A549 (cell line): ENCODE measurements at regions not wholly inside any gene's neighbourhood (a gene's known extent, or its start where the extent isn't known, plus 50 kb on each side); places are given as distances from the start of the nearest gene placed in this dataset.

ENCODE experiments used
- ATAC-seq, 2 experiments: fragments of 200-7000 bp in 1 of 2; fragments of >200 bp in 1 of 2; cut with Nextera tagmentation in 1 of 2; cut with Tn5 transposase in 1 of 2; 3 replicates each; pipeline versions ENCODE4 v1.8.0 to v1.9.1; 2018 to 2020; ENCODE audit warnings: mild to moderate bottlenecking in 1 of 2, moderate library complexity in 1 of 2
- CTCF ChIA-PET: fragments of 300-600 bp; sonication (Branson Sonifier 250); formaldehyde crosslinking; extraction: SDS; loops from one replicate; lab custom pipeline; 2021; ENCODE audit warnings: antibody characterized with exemption, inconsistent platforms; lab: Yijun Ruan, JAX
- POLR2A ChIA-PET: fragments of 350-600 bp; formaldehyde crosslinking; extraction: SDS; loops from one replicate; lab custom pipeline; 2021; ENCODE audit warnings: antibody characterized with exemption, inconsistent platforms; lab: Yijun Ruan, JAX
- DNase-seq, 2 experiments: peaks; one replicate each; pipeline versions ENCODE4 v3.0.0 to v3.0.0-alpha.2; 2011 to 2016; ENCODE audit warnings: low read depth in 1 of 2, low spot score in 1 of 2
- FAIRE-seq: peaks from 2 replicates; lab custom pipeline; 2011; peaks lifted over from hg19 to GRCh38; lab: Jason Lieb, UNC
- H3K27ac ChIP-seq, 2 experiments: fragments of >200 bp; sonication (Bioruptor Twin); formaldehyde crosslinking; 3 replicates each; pipeline ENCODE4 v1.5.1; 2016 to 2017
- H3K4me1 ChIP-seq: fragments of >200 bp; sonication (Bioruptor Twin); formaldehyde crosslinking; 3 replicates; pipeline ENCODE4 v1.6.1; 2016
- H3K4me2 ChIP-seq: fragments of >200 bp; sonication (Bioruptor Twin); formaldehyde crosslinking; 3 replicates; pipeline ENCODE4 v1.6.1; 2016
- H3K4me3 ChIP-seq: fragments of >200 bp; sonication (Bioruptor Twin); formaldehyde crosslinking; 3 replicates; pipeline ENCODE4 v1.5.1; 2016
- H3K9me3 ChIP-seq: fragments of >200 bp; sonication (Bioruptor Twin); formaldehyde crosslinking; 3 replicates; pipeline ENCODE4 v1.6.1; 2016
- CBX2 ChIP-seq: fragments of 200-600 bp; sonication (generic); IDR thresholded peaks from 2 replicates; pipeline ENCODE4 v1.6.1; 2016; ENCODE audit warnings: low read depth, mild to moderate bottlenecking, borderline replicate concordance
- CBX8 ChIP-seq: fragments of 200-600 bp; sonication (generic); IDR thresholded peaks from 2 replicates; pipeline ENCODE4 v1.6.1; 2016
- CEBPB ChIP-seq, 2 experiments: fragments of >200 bp in 1 of 2; sonication (Bioruptor Twin) in 1 of 2; formaldehyde crosslinking in 1 of 2; IDR thresholded peaks; 2 replicates each; pipeline ENCODE4 v1.6.1; 2012 to 2016
- CHD2 ChIP-seq: fragments of 150-350 bp; IDR thresholded peaks from 2 replicates; pipeline ENCODE4 v1.6.1; 2014; ENCODE audit warnings: low read length; ENCODE audit not compliant: partially characterized antibody
- EHMT2 ChIP-seq: fragments of 200-600 bp; sonication (generic); IDR thresholded peaks from 2 replicates; pipeline ENCODE4 v1.6.1; 2016; ENCODE audit warnings: antibody characterized with exemption, low read depth, mild to moderate bottlenecking, moderate library complexity
- EP300 ChIP-seq, 2 experiments: fragments of >200 bp; sonication (Bioruptor Twin); formaldehyde crosslinking; IDR thresholded peaks; 2 replicates in 1 of 2; 3 replicates in 1 of 2; pipeline ENCODE4 v1.6.1; 2016 to 2017
- ESRRA ChIP-seq: fragments of 150-350 bp; IDR thresholded peaks from 2 replicates; pipeline ENCODE4 v1.6.1; 2014; ENCODE audit warnings: mild to moderate bottlenecking, low read length, borderline replicate concordance
- FOSB ChIP-seq: fragments of 250-450 bp; sonication (Bioruptor Pico); IDR thresholded peaks from 2 replicates; pipeline ENCODE4 v1.5.0; 2020; ENCODE audit warnings: mild to moderate bottlenecking, moderate library complexity
- HDAC2 ChIP-seq: fragments of 200-600 bp; sonication (generic); IDR thresholded peaks from 2 replicates; pipeline ENCODE4 v1.6.1; 2016
- HOXB5 ChIP-seq: fragments of 250-450 bp; sonication (Bioruptor Pico); IDR thresholded peaks from 2 replicates; pipeline ENCODE4 v1.5.0; 2020; ENCODE audit warnings: mild to moderate bottlenecking, moderate library complexity
- JUN ChIP-seq, 2 experiments: fragments of >200 bp; sonication (Bioruptor Twin); formaldehyde crosslinking; IDR thresholded peaks; 2 replicates in 1 of 2; 3 replicates in 1 of 2; pipeline ENCODE4 v1.6.1; 2016 to 2017
- KDM5A ChIP-seq: fragments of 200-600 bp; sonication (generic); IDR thresholded peaks from 2 replicates; pipeline ENCODE4 v1.6.1; 2016; ENCODE audit warnings: antibody characterized with exemption, mild to moderate bottlenecking
- MAZ ChIP-seq: fragments of 150-350 bp; IDR thresholded peaks from 2 replicates; pipeline ENCODE4 v1.6.1; 2014; ENCODE audit warnings: antibody characterized with exemption, low read depth, low read length, borderline replicate concordance
- NR3C1 ChIP-seq: fragments of >200 bp; sonication (Bioruptor Twin); formaldehyde crosslinking; IDR thresholded peaks from 3 replicates; pipeline ENCODE4 v1.6.1; 2017
- POLR2AphosphoS2 ChIP-seq: conservative IDR thresholded peaks from 2 replicates; pipeline ENCODE4 v1.6.1; 2012; ENCODE audit warnings: low read length, improper control_type of control experiment, inconsistent platforms
- RCOR1 ChIP-seq: fragments of 150-350 bp; IDR thresholded peaks from 2 replicates; pipeline ENCODE4 v1.6.1; 2014; ENCODE audit warnings: antibody characterized with exemption, low read length, low read depth
- RFX5 ChIP-seq: fragments of 450-650 bp; IDR thresholded peaks from 2 replicates; pipeline ENCODE4 v1.7.1; 2014; ENCODE audit warnings: antibody characterized with exemption, mild to moderate bottlenecking, moderate library complexity
- SMC3 ChIP-seq: fragments of >200 bp; sonication (Bioruptor Twin); formaldehyde crosslinking; IDR thresholded peaks from 3 replicates; pipeline ENCODE4 v1.6.1; 2018; ENCODE audit warnings: inconsistent platforms
- TFCP2L1 ChIP-seq: fragments of 250-450 bp; sonication (Bioruptor Pico); IDR thresholded peaks from 2 replicates; pipeline ENCODE4 v1.5.0; 2021; ENCODE audit warnings: mild to moderate bottlenecking
- TP53 ChIP-seq: fragments of 250-450 bp; sonication (Bioruptor Pico); IDR thresholded peaks from 2 replicates; pipeline ENCODE4 v1.5.0; 2021; ENCODE audit warnings: mild to moderate bottlenecking, moderate library complexity
- ZFP36 ChIP-seq: fragments of 450-650 bp; IDR thresholded peaks from 2 replicates; pipeline ENCODE4 v1.6.1; 2014; ENCODE audit warnings: borderline replicate concordance; ENCODE audit not compliant: partially characterized antibody
- ZSCAN20 ChIP-seq: fragments of 250-450 bp; sonication (Bioruptor Pico); IDR thresholded peaks from 2 replicates; pipeline ENCODE4 v1.8.0; 2022; ENCODE audit warnings: mild to moderate bottlenecking, moderate library complexity
- WGBS: methylation state at CpG from one replicate; pipeline ENCODE4 v1.1.6; 2017; ENCODE audit errors: missing lambda C conversion rate; 5-methylcytosine and 5-hydroxymethylcytosine counted together
- TF ChIP-seq, protein P1 (sequence below): fragments of 250-450 bp; sonication (Bioruptor Pico); IDR thresholded peaks from 2 replicates; pipeline ENCODE4 v1.5.0; 2020; ENCODE audit warnings: low read depth, mild to moderate bottlenecking, moderate library complexity
- TF ChIP-seq, protein P2 (sequence below): fragments of >200 bp; sonication (Bioruptor Twin); formaldehyde crosslinking; IDR thresholded peaks from 3 replicates; pipeline ENCODE4 v1.5.1; 2016
- TF ChIP-seq, protein P3 (sequence below): IDR thresholded peaks from 2 replicates; pipeline ENCODE4 v1.6.1; 2012
- TF ChIP-seq, protein P4 (sequence below): IDR thresholded peaks from 2 replicates; pipeline ENCODE4 v1.6.1; 2012

GRCh38 chr18:1884623-1885022 is 686.7 kb downstream of the METTL4 start:
- ATAC-seq (no peak), DNase-seq (no peak), FAIRE-seq (no peak)
- H3K4me1 ChIP-seq: no peaks in the 10 kb centered on the region
- WGBS: 5% methylated on average over 4 of the region's 4 CpGs
- no peaks in the 10 kb centered on the region for H3K9me3 ChIP-seq
- no peak overlapping the region for H3K4me2 ChIP-seq
- no peak overlapping the region for H3K27ac ChIP-seq
- ChIA-PET CTCF (no interaction called here), POLR2A (no interaction called here)
- TF ChIP-seq CEBPB (IDR thresholded peaks at IDR 0.05): no peak
- TF ChIP-seq ZSCAN20 (CRISPR knock-in tag): no peak
- no peak for TF ChIP-seq KDM5A
- TF ChIP-seq, protein P1, sequence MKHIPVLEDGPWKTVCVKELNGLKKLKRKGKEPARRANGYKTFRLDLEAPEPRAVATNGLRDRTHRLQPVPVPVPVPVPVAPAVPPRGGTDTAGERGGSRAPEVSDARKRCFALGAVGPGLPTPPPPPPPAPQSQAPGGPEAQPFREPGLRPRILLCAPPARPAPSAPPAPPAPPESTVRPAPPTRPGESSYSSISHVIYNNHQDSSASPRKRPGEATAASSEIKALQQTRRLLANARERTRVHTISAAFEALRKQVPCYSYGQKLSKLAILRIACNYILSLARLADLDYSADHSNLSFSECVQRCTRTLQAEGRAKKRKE (CRISPR knock-in tag): no peak
- no peak for TF ChIP-seq NR3C1
- TF ChIP-seq CBX8: no peak
- no peak for TF ChIP-seq EP300 (IDR thresholded peaks at IDR 0.05)
- no peak overlapping the region for H3K4me3 ChIP-seq

DNA sequence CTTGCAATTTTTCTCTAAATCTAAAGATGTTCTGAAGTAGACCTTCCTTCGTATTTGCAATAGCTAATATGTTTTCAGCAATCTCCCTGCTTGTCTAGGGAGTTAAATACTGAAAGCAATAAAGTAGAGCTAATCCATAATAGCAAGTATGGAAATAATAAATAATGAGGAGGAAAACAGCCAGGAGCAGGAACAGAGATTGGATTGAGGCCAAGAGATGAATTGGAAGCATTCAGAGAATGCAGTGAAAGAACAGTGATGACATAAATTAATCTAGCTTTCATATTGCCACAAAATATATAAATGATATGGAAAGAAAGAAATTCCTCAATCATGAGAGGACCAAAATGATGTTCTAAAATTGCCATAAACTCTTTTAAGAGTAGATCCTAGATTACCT is 679.7 kb downstream of the METTL4 start:
- no peak for TF ChIP-seq MAZ
- TF ChIP-seq, protein P2, sequence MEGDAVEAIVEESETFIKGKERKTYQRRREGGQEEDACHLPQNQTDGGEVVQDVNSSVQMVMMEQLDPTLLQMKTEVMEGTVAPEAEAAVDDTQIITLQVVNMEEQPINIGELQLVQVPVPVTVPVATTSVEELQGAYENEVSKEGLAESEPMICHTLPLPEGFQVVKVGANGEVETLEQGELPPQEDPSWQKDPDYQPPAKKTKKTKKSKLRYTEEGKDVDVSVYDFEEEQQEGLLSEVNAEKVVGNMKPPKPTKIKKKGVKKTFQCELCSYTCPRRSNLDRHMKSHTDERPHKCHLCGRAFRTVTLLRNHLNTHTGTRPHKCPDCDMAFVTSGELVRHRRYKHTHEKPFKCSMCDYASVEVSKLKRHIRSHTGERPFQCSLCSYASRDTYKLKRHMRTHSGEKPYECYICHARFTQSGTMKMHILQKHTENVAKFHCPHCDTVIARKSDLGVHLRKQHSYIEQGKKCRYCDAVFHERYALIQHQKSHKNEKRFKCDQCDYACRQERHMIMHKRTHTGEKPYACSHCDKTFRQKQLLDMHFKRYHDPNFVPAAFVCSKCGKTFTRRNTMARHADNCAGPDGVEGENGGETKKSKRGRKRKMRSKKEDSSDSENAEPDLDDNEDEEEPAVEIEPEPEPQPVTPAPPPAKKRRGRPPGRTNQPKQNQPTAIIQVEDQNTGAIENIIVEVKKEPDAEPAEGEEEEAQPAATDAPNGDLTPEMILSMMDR: no peak
- TF ChIP-seq HOXB5 (CRISPR knock-in tag): no peak
- no peak for TF ChIP-seq ZFP36
- no peak for TF ChIP-seq TP53 (CRISPR knock-in tag)
- no peak for TF ChIP-seq RFX5
- no peak for TF ChIP-seq POLR2AphosphoS2
- TF ChIP-seq FOSB (CRISPR knock-in tag): no peak
- TF ChIP-seq ESRRA: no peak
- TF ChIP-seq, protein P3, sequence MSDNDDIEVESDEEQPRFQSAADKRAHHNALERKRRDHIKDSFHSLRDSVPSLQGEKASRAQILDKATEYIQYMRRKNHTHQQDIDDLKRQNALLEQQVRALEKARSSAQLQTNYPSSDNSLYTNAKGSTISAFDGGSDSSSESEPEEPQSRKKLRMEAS: no peak
- no peak for TF ChIP-seq RCOR1
- no peak for TF ChIP-seq HDAC2
- TF ChIP-seq, protein P4, sequence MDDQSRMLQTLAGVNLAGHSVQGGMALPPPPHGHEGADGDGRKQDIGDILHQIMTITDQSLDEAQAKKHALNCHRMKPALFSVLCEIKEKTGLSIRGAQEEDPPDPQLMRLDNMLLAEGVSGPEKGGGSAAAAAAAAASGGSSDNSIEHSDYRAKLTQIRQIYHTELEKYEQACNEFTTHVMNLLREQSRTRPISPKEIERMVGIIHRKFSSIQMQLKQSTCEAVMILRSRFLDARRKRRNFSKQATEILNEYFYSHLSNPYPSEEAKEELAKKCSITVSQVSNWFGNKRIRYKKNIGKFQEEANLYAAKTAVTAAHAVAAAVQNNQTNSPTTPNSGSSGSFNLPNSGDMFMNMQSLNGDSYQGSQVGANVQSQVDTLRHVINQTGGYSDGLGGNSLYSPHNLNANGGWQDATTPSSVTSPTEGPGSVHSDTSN: no peak
- TF ChIP-seq TFCP2L1 (CRISPR knock-in tag): no peak
- no peak for TF ChIP-seq EHMT2
- TF ChIP-seq, protein P1 (CRISPR knock-in tag): no peak
- no peak for TF ChIP-seq SMC3
- TF ChIP-seq CHD2: no peak
- no peak for TF ChIP-seq JUN (IDR thresholded peaks at IDR 0.05)
- TF ChIP-seq CBX2: no peak
- no peak overlapping the region for H3K4me3 ChIP-seq
- ChIA-PET POLR2A (no interaction called here), CTCF (no interaction called here)
- FAIRE-seq: no peak
- 4% methylated on average over 1 of the region's 1 CpG for WGBS
- H3K4me1 ChIP-seq: no peaks in the 10 kb centered on the region
- H3K27ac ChIP-seq: no peak overlapping the region
- no peak for DNase-seq
- H3K4me2 ChIP-seq: no peak overlapping the region
- ATAC-seq: no peak
- H3K9me3 ChIP-seq: no peaks in the 10 kb centered on the region
